Heart left ventricle (tissue), 16 donors: ENCODE measurements at regions not wholly inside any gene's neighbourhood (a gene's known extent, or its start where the extent isn't known, plus 50 kb on each side); places are given as distances from the start of the nearest gene placed in this dataset.

ENCODE experiments used
- ATAC-seq, 4 donors: fragments of 200-7000 bp; cut with Tn5 transposase; one replicate each; pipeline ENCODE4 v1.9.1; 2020 to 2022; ENCODE audit warnings: moderate library complexity in 4 of 4, mild to moderate bottlenecking in 3 of 4, moderate number of reproducible peaks in 1 of 4
- DNase-seq, 5 donors: peaks; one replicate each; pipeline ENCODE4 v3.0.0-alpha.2; 2020
- H3K27ac ChIP-seq, 12 donors: fragments of 200-600 bp; sonication (generic) in 4 of 12; one replicate each; pipeline versions ENCODE4 v1.5.0 to v1.8.0; 2016 to 2022; ENCODE audit warnings: mild to moderate bottlenecking in 2 of 12
- H3K27me3 ChIP-seq, 9 donors: fragments of 200-600 bp; sonication (generic) in 2 of 9; one replicate each; pipeline versions ENCODE4 v1.5.1 to v1.8.0; 2016 to 2022; ENCODE audit warnings: mild to moderate bottlenecking in 3 of 9
- H3K36me3 ChIP-seq, 9 donors: fragments of 200-600 bp; sonication (generic) in 2 of 9; one replicate each; pipeline versions ENCODE4 v1.5.0 to v1.8.0; 2018 to 2022; ENCODE audit warnings: mild to moderate bottlenecking in 2 of 9
- H3K4me1 ChIP-seq, 12 donors: fragments of 200-600 bp; sonication (generic) in 4 of 12; one replicate each; pipeline versions ENCODE4 v1.5.0 to v1.8.0; 2016 to 2022; ENCODE audit warnings: mild to moderate bottlenecking in 3 of 12
- H3K4me3 ChIP-seq, 12 donors: fragments of 200-600 bp; sonication (generic) in 4 of 12; one replicate each; pipeline versions ENCODE4 v1.5.0 to v1.8.0; 2017 to 2022; ENCODE audit warnings: mild to moderate bottlenecking in 9 of 12, moderate library complexity in 4 of 12
- H3K9me3 ChIP-seq, 12 donors: fragments of 200-600 bp; sonication (generic) in 4 of 12; one replicate each; pipeline versions ENCODE4 v1.5.0 to v1.8.0; 2016 to 2022; ENCODE audit warnings: mild to moderate bottlenecking in 1 of 12
- POLR2A ChIP-seq, 2 donors: fragments of 450-650 bp; IDR thresholded peaks; one replicate each; pipeline ENCODE4 v1.6.1; 2017; ENCODE audit warnings: antibody characterized with exemption in 2 of 2, mild to moderate bottlenecking in 2 of 2, moderate library complexity in 2 of 2
- WGBS, 4 donors: extraction: QIAGEN DNeasy Blood & Tissue Kit in 2 of 4; methylation state at CpG; one replicate each; pipeline versions ENCODE4 v1.1.5 to v1.1.7; 2013 to 2018; 5-methylcytosine and 5-hydroxymethylcytosine counted together
- intact Hi-C, 10 donors: fragments of 100-400 bp; cut with DNase I; formaldehyde crosslinking; loops; one replicate each; pipeline versions ENCODE4 v1.11.1 to v1.14.2; 2022
- TF ChIP-seq, protein P1 (sequence below), 12 donors: fragments of 200-600 bp; sonication (generic) in 4 of 12; IDR thresholded peaks; one replicate each; pipeline versions ENCODE4 v1.5.0 to v1.8.0; 2018 to 2022; ENCODE audit warnings: antibody characterized with exemption in 12 of 12, mild to moderate bottlenecking in 5 of 12
- donor health status: ischemic (EF 13 %, LVEDD 7.1; RV severe dilation, severe dysfunction).
- donor health status: healthy with polysubstance abuse.
- donor health status: DM: no; HTN: yes; CAD: no.
- donor health status: DM: no; HTN: no; CAD: no.
- donor health status: ischemic (EF 25% LVEDD 6.9; RV normal size, moderate dysfunction).
- donor health status: ischemic (EF 25% LVEDD 5.7; RV mildly dilated, moderate dysfunction).
- donor health status: healthy.
- donor health status: DM: yes; HTN: yes; CAD: no.
- donor health status: ischemic (EF 35%, LVEDD 5.7; RV mildly dilated, moderate dysfunction).
- donor health status: nonischemic (EF 11% LVEDD 7.7; RV severe dilation, severe dysfunction).
- donor health status: DM: yes; HTN: yes; CAD: no.
- donor health status: PGD.
- donor health status: ischemic (EF 29% LVEDD 5.4; RV normal size, mild dysfunction).
- donor health status: nonischemic (EF 23%, LVEDD 6.1; RV moderate dilation, normal function).

DNA sequence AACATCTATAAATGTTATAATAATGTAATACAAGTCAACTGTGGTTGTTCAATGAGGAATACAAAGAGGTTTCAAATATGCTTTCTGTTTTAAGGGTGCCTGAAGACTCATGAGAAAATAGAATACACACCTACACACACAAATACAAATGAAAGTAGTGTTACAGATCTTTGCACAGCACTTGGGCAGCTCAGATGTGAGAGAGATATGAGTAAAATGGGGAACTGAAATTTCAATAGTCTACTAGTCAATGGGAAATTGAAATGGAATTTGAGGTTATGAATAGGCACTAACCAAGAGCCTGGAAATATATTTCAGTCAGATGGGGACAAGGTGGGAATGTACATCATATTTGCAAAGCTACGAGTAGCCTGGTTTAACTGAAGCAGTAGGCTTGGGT lies 96.6 kb downstream of the ISL1 start:
- ATAC-seq (no peak), DNase-seq (no peak)
- no peaks in the 10 kb centered on the region for H3K4me1 ChIP-seq
- TF ChIP-seq, protein P1, sequence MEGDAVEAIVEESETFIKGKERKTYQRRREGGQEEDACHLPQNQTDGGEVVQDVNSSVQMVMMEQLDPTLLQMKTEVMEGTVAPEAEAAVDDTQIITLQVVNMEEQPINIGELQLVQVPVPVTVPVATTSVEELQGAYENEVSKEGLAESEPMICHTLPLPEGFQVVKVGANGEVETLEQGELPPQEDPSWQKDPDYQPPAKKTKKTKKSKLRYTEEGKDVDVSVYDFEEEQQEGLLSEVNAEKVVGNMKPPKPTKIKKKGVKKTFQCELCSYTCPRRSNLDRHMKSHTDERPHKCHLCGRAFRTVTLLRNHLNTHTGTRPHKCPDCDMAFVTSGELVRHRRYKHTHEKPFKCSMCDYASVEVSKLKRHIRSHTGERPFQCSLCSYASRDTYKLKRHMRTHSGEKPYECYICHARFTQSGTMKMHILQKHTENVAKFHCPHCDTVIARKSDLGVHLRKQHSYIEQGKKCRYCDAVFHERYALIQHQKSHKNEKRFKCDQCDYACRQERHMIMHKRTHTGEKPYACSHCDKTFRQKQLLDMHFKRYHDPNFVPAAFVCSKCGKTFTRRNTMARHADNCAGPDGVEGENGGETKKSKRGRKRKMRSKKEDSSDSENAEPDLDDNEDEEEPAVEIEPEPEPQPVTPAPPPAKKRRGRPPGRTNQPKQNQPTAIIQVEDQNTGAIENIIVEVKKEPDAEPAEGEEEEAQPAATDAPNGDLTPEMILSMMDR (IDR thresholded peaks at IDR 0.05), result no peak
- TF ChIP-seq POLR2A (IDR thresholded peaks at IDR 0.05), result no peak
- 67 to 83% (median 81%) methylated on average over 1 of the region's 1 CpG for WGBS, 4 donors
- no peaks in the 10 kb centered on the region for H3K27me3 ChIP-seq
- H3K4me3 ChIP-seq, result no peak overlapping the region
- H3K27ac ChIP-seq, result no peak overlapping the region
- H3K36me3 ChIP-seq, result no peaks in the 10 kb centered on the region
- no peaks in the 10 kb centered on the region for H3K9me3 ChIP-seq
- intact Hi-C loops, result no loop called here

DNA sequence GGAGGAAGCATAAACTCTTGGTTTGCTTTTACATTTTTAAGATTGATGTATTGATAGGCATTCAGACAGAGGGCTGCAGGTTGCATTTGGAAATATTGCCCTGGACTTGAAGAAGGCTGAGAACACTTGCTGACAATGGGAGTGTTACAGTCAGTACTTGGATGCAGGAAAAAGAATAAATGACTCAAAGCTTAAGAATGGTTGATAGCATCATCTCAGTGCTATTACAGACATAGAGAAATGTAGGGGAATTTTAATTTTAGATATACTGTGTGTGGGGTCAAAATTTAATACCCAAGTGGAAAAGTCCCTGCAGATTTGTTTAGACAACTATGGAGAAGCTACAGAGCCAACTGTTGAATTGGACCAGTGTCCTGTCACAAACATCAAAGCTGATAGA lies 101.1 kb downstream of the ISL1 start:
- H3K4me3 ChIP-seq, result no peak overlapping the region
- no peaks in the 10 kb centered on the region for H3K9me3 ChIP-seq
- no peaks in the 10 kb centered on the region for H3K4me1 ChIP-seq
- no peak for TF ChIP-seq POLR2A (IDR thresholded peaks at IDR 0.05)
- TF ChIP-seq, protein P1 (IDR thresholded peaks at IDR 0.05), result no peak
- peaks cover 0 to 5% (median 0%) of the 10 kb centered on the region in 9 donors for H3K27me3 ChIP-seq
- no peaks in the 10 kb centered on the region for H3K36me3 ChIP-seq
- intact Hi-C loops, result no loop called here
- DNase-seq (no peak), ATAC-seq (no peak)
- H3K27ac ChIP-seq, result no peak overlapping the region

GRCh38 chr5:51486158-51486557 lies 102.9 kb downstream of the ISL1 start:
- DNase-seq, result no peak
- TF ChIP-seq POLR2A (IDR thresholded peaks at IDR 0.05), result no peak
- TF ChIP-seq, protein P1 (IDR thresholded peaks at IDR 0.05), result no peak
- no peak for ATAC-seq
- H3K27ac ChIP-seq, result no peak overlapping the region
- no peaks in the 10 kb centered on the region for H3K9me3 ChIP-seq
- intact Hi-C loops, result no loop called here
- 76 to 86% (median 81%) methylated on average over 1 of the region's 1 CpG for WGBS, 4 donors
- no peak overlapping the region for H3K4me3 ChIP-seq
- H3K27me3 ChIP-seq, result peaks cover 0 to 5% (median 0%) of the 10 kb centered on the region in 9 donors
- no peaks in the 10 kb centered on the region for H3K36me3 ChIP-seq
- H3K4me1 ChIP-seq, result no peaks in the 10 kb centered on the region

DNA sequence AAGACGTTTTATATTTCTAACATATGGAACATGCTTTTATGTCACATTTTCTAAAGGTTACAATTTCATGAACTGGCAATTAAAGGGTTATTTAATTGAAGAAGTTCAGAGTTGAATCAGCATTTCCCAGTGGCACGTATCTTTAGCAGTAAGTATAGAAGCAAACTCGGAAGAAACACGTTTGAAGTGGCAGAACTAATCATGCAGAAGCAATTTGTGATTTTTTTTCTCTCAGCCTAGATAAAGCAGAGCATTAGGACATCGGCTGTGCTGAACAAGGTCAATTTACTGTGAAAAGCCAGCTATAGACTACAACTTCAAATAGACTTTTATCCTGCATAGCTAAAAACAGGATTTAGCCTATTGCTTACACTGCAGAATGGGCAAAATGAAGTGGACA lies 104.7 kb downstream of the ISL1 start:
- H3K4me1 ChIP-seq, result no peaks in the 10 kb centered on the region
- no peaks in the 10 kb centered on the region for H3K36me3 ChIP-seq
- no peak for ATAC-seq
- H3K9me3 ChIP-seq, result no peaks in the 10 kb centered on the region
- intact Hi-C loops, result no loop called here
- no peak for DNase-seq
- TF ChIP-seq, protein P1 (IDR thresholded peaks at IDR 0.05), result no peak
- no peak for TF ChIP-seq POLR2A (IDR thresholded peaks at IDR 0.05)
- H3K4me3 ChIP-seq, result no peak overlapping the region
- 13 to 17% (median 15%) methylated on average over 5 of the region's 5 CpGs for WGBS, 4 donors
- no peak overlapping the region for H3K27ac ChIP-seq
- H3K27me3 ChIP-seq, result peaks cover 0 to 5% (median 0%) of the 10 kb centered on the region in 9 donors
